ENCODE measurements at regions not wholly inside any gene's neighbourhood (a gene's known extent, or its start where the extent isn't known, plus 50 kb on each side); places are given as distances from the start of the nearest gene placed in this dataset.
"Not testable (repeated sequence)": the region's sequence is repeated elsewhere in the genome, so short reads cannot be mapped to it uniquely, and the experiment has no call there.

- DNase-seq, result no peak
These were observed 649.6 kb downstream of the TNS3 start for GRCh38 chr7:46932306-46932675.

GRCh38 chr7:46930366-46930765 lies 651.5 kb downstream of the TNS3 start:
- no peak for DNase-seq

GRCh38 chr7:46929359-46929758 lies 652.6 kb downstream of the TNS3 start:
- DNase-seq, result no peak

GRCh38 chr7:46928719-46929118 lies 653.2 kb downstream of the TNS3 start:
- DNase-seq, result no peak

- DNase-seq, result no peak
These were observed 654.6 kb downstream of the TNS3 start for GRCh38 chr7:46927131-46927810.

- no peak for DNase-seq
These were observed 665.3 kb downstream of the TNS3 start for GRCh38 chr7:46916581-46916980.

- no peak for DNase-seq
These were observed 669.2 kb downstream of the TNS3 start for GRCh38 chr7:46912692-46913091.

- no peak for DNase-seq
These were observed 672.3 kb downstream of the TNS3 start for GRCh38 chr7:46909601-46910051.

- no peak for DNase-seq
These were observed 673.1 kb downstream of the TNS3 start for GRCh38 chr7:46908770-46909169.

- not testable (repeated sequence) for DNase-seq
These were observed 677.4 kb downstream of the TNS3 start for GRCh38 chr7:46904523-46904922.

GRCh38 chr7:46902463-46902862 lies 679.4 kb downstream of the TNS3 start:
- no peak for DNase-seq

- DNase-seq, result no peak
These were observed 681.3 kb downstream of the TNS3 start for GRCh38 chr7:46900312-46901263.

GRCh38 chr7:46897381-46897780 lies 684.5 kb downstream of the TNS3 start:
- DNase-seq, result no peak

GRCh38 chr7:46886669-46887374 lies 695.1 kb downstream of the TNS3 start:
- no peak for DNase-seq

GRCh38 chr7:46885167-46885566 lies 696.7 kb downstream of the TNS3 start:
- DNase-seq, result no peak

- no peak for DNase-seq
These were observed 700.3 kb downstream of the TNS3 start for GRCh38 chr7:46881507-46882127.

- DNase-seq, result no peak
These were observed 701.3 kb downstream of the TNS3 start for GRCh38 chr7:46880508-46881196.

- DNase-seq, result no peak
These were observed 702.1 kb downstream of the TNS3 start for GRCh38 chr7:46879783-46880182.

- no peak for DNase-seq
These were observed 710.4 kb downstream of the TNS3 start for GRCh38 chr7:46871516-46871915.

GRCh38 chr7:46864716-46865115 lies 717.2 kb downstream of the TNS3 start:
- no peak for DNase-seq

- DNase-seq, result no peak
These were observed 721.9 kb downstream of the TNS3 start for GRCh38 chr7:46859963-46860475.

- DNase-seq, result no peak
These were observed 726.1 kb downstream of the TNS3 start for GRCh38 chr7:46855851-46856250.
